Endodermal cell (in vitro differentiated cells): ENCODE measurements at regions not wholly inside any gene's neighbourhood (a gene's known extent, or its start where the extent isn't known, plus 50 kb on each side); places are given as distances from the start of the nearest gene placed in this dataset.

Experiments used
- DNase-seq: peaks from one replicate; pipeline ENCODE4 v3.0.0-alpha.2; 2017
- H3K27ac ChIP-seq: 2 replicates; pipeline ENCODE4 v1.5.1; 2013; ENCODE audit warnings: mild to moderate bottlenecking, low read depth, low read length, moderate library complexity
- H3K27me3 ChIP-seq: 2 replicates; pipeline ENCODE4 v1.6.1; 2013; ENCODE audit warnings: mild to moderate bottlenecking, low read length, moderate library complexity; ENCODE audit not compliant: insufficient read depth, control insufficient read depth, poor library complexity, severe bottlenecking
- H3K36me3 ChIP-seq: 2 replicates; pipeline ENCODE4 v1.7.0; 2013; ENCODE audit warnings: mild to moderate bottlenecking, low read length, moderate library complexity; ENCODE audit not compliant: control insufficient read depth, insufficient read depth
- H3K4me1 ChIP-seq: one replicate; pipeline ENCODE4 v1.7.0; 2013; ENCODE audit warnings: low read length; ENCODE audit not compliant: control insufficient read depth, insufficient read depth
- H3K4me3 ChIP-seq: 2 replicates; pipeline ENCODE4 v1.5.1; 2013; ENCODE audit warnings: mild to moderate bottlenecking, low read length, moderate library complexity
- H3K9ac ChIP-seq: 2 replicates; pipeline ENCODE4 v1.6.1; 2013; ENCODE audit warnings: mild to moderate bottlenecking, low read length, moderate library complexity; ENCODE audit not compliant: poor library complexity, severe bottlenecking; ENCODE audit errors: extremely low read depth
- H3K9me3 ChIP-seq: 2 replicates; pipeline ENCODE4 v1.6.1; 2013; ENCODE audit warnings: mild to moderate bottlenecking, low read length, moderate library complexity; ENCODE audit not compliant: control insufficient read depth
- H3K27ac Mint-ChIP-seq: 2 replicates; pipeline ENCODE4 v1.8.0; 2020; ENCODE audit warnings: mixed read lengths
- H3K27me3 Mint-ChIP-seq: 2 replicates; pipeline ENCODE4 v1.8.0; 2021; ENCODE audit warnings: mild to moderate bottlenecking, mixed read lengths; ENCODE audit not compliant: insufficient read depth
- H3K36me3 Mint-ChIP-seq: 2 replicates; pipeline ENCODE4 v1.8.0; 2020; ENCODE audit warnings: low read depth, mixed read lengths
- H3K4me1 Mint-ChIP-seq: 2 replicates; pipeline ENCODE4 v1.8.0; 2020; ENCODE audit warnings: mixed read lengths
- H3K4me3 Mint-ChIP-seq: 2 replicates; pipeline ENCODE4 v1.8.0; 2020; ENCODE audit warnings: mild to moderate bottlenecking, moderate library complexity, mixed read lengths
- H3K9me3 Mint-ChIP-seq: 2 replicates; pipeline ENCODE4 v1.8.0; 2020; ENCODE audit warnings: mild to moderate bottlenecking, mixed read lengths
- CTCF ChIP-seq: fragments of 200-600 bp; sonication (generic); conservative IDR thresholded peaks from 2 replicates; pipeline ENCODE4 v1.5.0; 2021; ENCODE audit warnings: antibody characterized with exemption, mild to moderate bottlenecking
- WGBS, 2 experiments: methylation state at CpG; one replicate each; pipeline versions ENCODE4 v1.1.5 to v1.1.7; 2013; ENCODE audit warnings: missing lambda C conversion rate in 2 of 2, mixed read lengths in 1 of 2; ENCODE audit not compliant: insufficient coverage in 1 of 2, insufficient read length in 1 of 2; 5-methylcytosine and 5-hydroxymethylcytosine counted together

GRCh38 chr12:125688223-125688622 lies 623.0 kb downstream of the AACS start:
- H3K36me3 Mint-ChIP-seq, result no peaks in the 10 kb centered on the region
- peaks cover 18% of the 10 kb centered on the region for H3K27me3 ChIP-seq
- no peak overlapping the region for H3K4me3 ChIP-seq
- no peak overlapping the region for H3K9ac ChIP-seq
- no peaks in the 10 kb centered on the region for H3K9me3 Mint-ChIP-seq
- TF ChIP-seq CTCF, result no peak
- H3K4me1 Mint-ChIP-seq, result no peaks in the 10 kb centered on the region
- H3K9me3 ChIP-seq, result no peaks in the 10 kb centered on the region
- H3K27ac ChIP-seq, result no peak overlapping the region
- H3K4me1 ChIP-seq, result no peaks in the 10 kb centered on the region
- no peak overlapping the region for H3K4me3 Mint-ChIP-seq
- DNase-seq, result no peak
- no peaks in the 10 kb centered on the region for H3K36me3 ChIP-seq
- H3K27me3 Mint-ChIP-seq, result peaks cover 27% of the 10 kb centered on the region
- WGBS, 2 experiments, result 76 to 92% methylated on average over 4 to 7 of the region's 7 CpGs
- no peak overlapping the region for H3K27ac Mint-ChIP-seq

GRCh38 chr12:125688881-125689280 lies 623.6 kb downstream of the AACS start:
- Histone ChIP-seq H3K4me1 (no peaks in the 10 kb centered on the region), H3K27me3 (peaks cover 14% of the 10 kb centered on the region), H3K9ac (no peak overlapping the region), H3K27ac (no peak overlapping the region), H3K4me3 (no peak overlapping the region), H3K36me3 (no peaks in the 10 kb centered on the region), H3K9me3 (no peaks in the 10 kb centered on the region)
- 93 to 100% methylated on average over 3 to 5 of the region's 5 CpGs for WGBS, 2 experiments
- H3K9me3 Mint-ChIP-seq, result no peaks in the 10 kb centered on the region
- no peaks in the 10 kb centered on the region for H3K36me3 Mint-ChIP-seq
- DNase-seq, result no peak
- no peaks in the 10 kb centered on the region for H3K4me1 Mint-ChIP-seq
- H3K27me3 Mint-ChIP-seq, result peaks cover 24% of the 10 kb centered on the region
- no peak for TF ChIP-seq CTCF
- no peak overlapping the region for H3K4me3 Mint-ChIP-seq
- no peak overlapping the region for H3K27ac Mint-ChIP-seq

- no peak for DNase-seq
- no peaks in the 10 kb centered on the region for H3K36me3 ChIP-seq
- WGBS, 2 experiments, result 82 to 83% methylated on average over 8 to 18 of the region's 18 CpGs
- H3K27ac ChIP-seq, result no peak overlapping the region
- H3K27me3 Mint-ChIP-seq, result peaks cover 20% of the 10 kb centered on the region
- H3K27ac Mint-ChIP-seq, result no peak overlapping the region
- peaks cover 6% of the 10 kb centered on the region for H3K27me3 ChIP-seq
- no peak overlapping the region for H3K4me3 Mint-ChIP-seq
- H3K9me3 Mint-ChIP-seq, result no peaks in the 10 kb centered on the region
- no peak overlapping the region for H3K4me3 ChIP-seq
- H3K9ac ChIP-seq, result no peak overlapping the region
- no peak for TF ChIP-seq CTCF
- no peaks in the 10 kb centered on the region for H3K4me1 ChIP-seq
- H3K36me3 Mint-ChIP-seq, result no peaks in the 10 kb centered on the region
- H3K4me1 Mint-ChIP-seq, result no peaks in the 10 kb centered on the region
- H3K9me3 ChIP-seq, result no peaks in the 10 kb centered on the region
Measured at GRCh38 chr12:125689576-125690410, 624.6 kb downstream of the AACS start.
